Colonic mucosa (tissue), 4 donors: ENCODE measurements at regions not wholly inside any gene's neighbourhood (a gene's known extent, or its start where the extent isn't known, plus 50 kb on each side); places are given as distances from the start of the nearest gene placed in this dataset.

ENCODE experiments used
- DNase-seq: peaks from one replicate; pipeline ENCODE4 v3.0.0-alpha.2; 2020
- H3K27ac ChIP-seq: fragments of 200-600 bp; one replicate; pipeline ENCODE4 v1.8.0; 2021
- H3K27me3 ChIP-seq: fragments of 200-600 bp; one replicate; pipeline ENCODE4 v1.8.0; 2021
- H3K36me3 ChIP-seq: fragments of 200-600 bp; one replicate; pipeline ENCODE4 v1.8.0; 2021
- H3K4me1 ChIP-seq: fragments of 200-600 bp; one replicate; pipeline ENCODE4 v1.8.0; 2021; ENCODE audit warnings: mild to moderate bottlenecking
- H3K4me3 ChIP-seq: fragments of 200-600 bp; one replicate; pipeline ENCODE4 v1.8.0; 2021
- H3K9ac ChIP-seq, 2 donors: one replicate each; pipeline ENCODE4 v1.7.0; 2013; ENCODE audit warnings: control low read depth in 2 of 2, low read depth in 2 of 2, low read length in 2 of 2
- H3K9me3 ChIP-seq: fragments of 200-600 bp; one replicate; pipeline ENCODE4 v1.8.0; 2021
- CTCF ChIP-seq: fragments of 200-600 bp; IDR thresholded peaks from one replicate; pipeline ENCODE4 v1.8.0; 2022; ENCODE audit warnings: antibody characterized with exemption, mild to moderate bottlenecking
- intact Hi-C: fragments of 100-400 bp; cut with DNase I; formaldehyde crosslinking; loops from one replicate; pipeline ENCODE4 v1.14.1; 2022
- donor health status: healthy.
- donor health status: DM: no; HTN: no; CAD: no.
- donor health status: DM: no; HTN: no; CAD: no.

- Histone ChIP-seq H3K4me3 (no peak overlapping the region), H3K36me3 (no peaks in the 10 kb centered on the region), H3K27me3 (no peaks in the 10 kb centered on the region), H3K9me3 (no peaks in the 10 kb centered on the region), H3K27ac (no peak overlapping the region), H3K4me1 (no peaks in the 10 kb centered on the region), H3K9ac (no peak overlapping the region)
- no peak for TF ChIP-seq CTCF
- no peak for DNase-seq
- intact Hi-C loops: no loop called here
Measured at GRCh38 chr17:59502800-59503199, 62.6 kb upstream of the DHX40 start.

GRCh38 chr17:59503500-59503899, 61.9 kb upstream of the DHX40 start:
- DNase-seq: no peak
- intact Hi-C loops: no loop called here
- no peak for TF ChIP-seq CTCF
- Histone ChIP-seq H3K4me3 (no peak overlapping the region), H3K4me1 (no peaks in the 10 kb centered on the region), H3K27me3 (no peaks in the 10 kb centered on the region), H3K27ac (no peak overlapping the region), H3K36me3 (no peaks in the 10 kb centered on the region), H3K9ac (no peak overlapping the region), H3K9me3 (no peaks in the 10 kb centered on the region)

- H3K9ac ChIP-seq: no peak overlapping the region
- H3K9me3 ChIP-seq: no peaks in the 10 kb centered on the region
- no peak for TF ChIP-seq CTCF
- H3K27me3 ChIP-seq: no peaks in the 10 kb centered on the region
- no peak for DNase-seq
- H3K4me1 ChIP-seq: no peaks in the 10 kb centered on the region
- H3K4me3 ChIP-seq: no peak overlapping the region
- intact Hi-C loops: no loop called here
- no peak overlapping the region for H3K27ac ChIP-seq
- H3K36me3 ChIP-seq: no peaks in the 10 kb centered on the region
Measured at GRCh38 chr17:59504821-59505220, 60.6 kb upstream of the DHX40 start.

- Histone ChIP-seq H3K27ac (no peak overlapping the region), H3K36me3 (no peaks in the 10 kb centered on the region), H3K27me3 (no peaks in the 10 kb centered on the region), H3K9me3 (no peaks in the 10 kb centered on the region), H3K4me1 (no peaks in the 10 kb centered on the region), H3K4me3 (no peak overlapping the region), H3K9ac (no peak overlapping the region)
- intact Hi-C loops: no loop called here
- no peak for DNase-seq
- no peak for TF ChIP-seq CTCF
Measured at GRCh38 chr17:59505610-59506276, 59.7 kb upstream of the DHX40 start.

- intact Hi-C loops: no loop called here
- DNase-seq: no peak
- no peaks in the 10 kb centered on the region for H3K27me3 ChIP-seq
- H3K36me3 ChIP-seq: no peaks in the 10 kb centered on the region
- H3K27ac ChIP-seq: no peak overlapping the region
- no peak overlapping the region for H3K9ac ChIP-seq
- H3K4me1 ChIP-seq: no peaks in the 10 kb centered on the region
- TF ChIP-seq CTCF: no peak
- no peak overlapping the region for H3K4me3 ChIP-seq
- H3K9me3 ChIP-seq: no peaks in the 10 kb centered on the region
Measured at GRCh38 chr17:59506894-59507726, 58.3 kb upstream of the DHX40 start.
